ENCODE measurements at regions not wholly inside any gene's neighbourhood (a gene's known extent, or its start where the extent isn't known, plus 50 kb on each side); places are given as distances from the start of the nearest gene placed in this dataset.

DNA sequence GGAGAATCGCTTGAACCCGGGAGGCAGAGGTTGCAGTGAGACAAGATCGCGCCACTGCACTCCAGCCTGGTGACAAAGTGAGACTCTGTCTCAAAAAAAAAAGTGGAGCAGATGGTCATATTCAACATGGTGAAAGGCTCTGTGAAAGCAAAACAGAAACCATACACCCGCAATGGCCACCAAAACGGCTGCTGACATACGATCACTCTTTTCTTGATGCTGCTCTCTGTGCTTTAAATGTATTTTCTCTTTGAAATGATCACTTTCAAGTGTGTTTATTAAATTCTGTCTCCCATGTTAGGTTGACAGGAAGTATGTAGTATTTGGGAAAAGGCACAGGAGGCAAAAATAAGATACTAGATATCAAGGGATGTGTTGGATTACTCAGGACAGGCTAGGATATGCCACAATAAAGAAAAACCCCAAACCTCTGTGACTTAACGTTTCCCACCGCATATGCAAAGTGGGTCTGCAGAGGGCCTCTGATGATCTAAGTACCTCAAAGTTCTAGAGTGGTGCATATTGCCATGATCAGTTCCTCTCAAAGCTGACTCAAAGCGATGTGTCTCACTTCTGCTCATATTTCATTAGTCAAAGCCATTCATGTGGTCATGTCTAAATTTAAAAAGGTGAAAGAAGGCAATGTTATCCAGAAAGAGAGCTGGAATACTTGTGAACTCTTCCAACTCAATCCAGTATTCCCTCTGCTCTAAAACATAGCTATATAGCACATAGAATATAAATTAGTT lies 155.1 kb upstream of the SOX4 start:
- peaks cover 25% of the 10 kb centered on the region for H3K27me3 Mint-ChIP-seq
- peak overlapping the region; percentile 66 for H3K4me3 Mint-ChIP-seq
- H3K36me3 Mint-ChIP-seq (ENCODE audit: low read depth): no peaks in the 10 kb centered on the region
- intact Hi-C loops (cut with micrococcal nuclease): loop anchor here (1.0 to 5.0 kb wide), 9 partner anchors 36 to 1236 kb away; partner anchors contain the start of genes CDKAL1 and E2F3
- H3K9me3 Mint-ChIP-seq: no peaks in the 10 kb centered on the region
- H3K4me1 Mint-ChIP-seq: peaks cover 15% of the 10 kb centered on the region
- H3K27ac Mint-ChIP-seq: peak overlapping the region; percentile 76
- DNase-seq: peak; percentile 79

- intact Hi-C loops (cut with micrococcal nuclease): loop anchor here (1.0 to 5.0 kb wide), 9 partner anchors 37 to 1237 kb away; partner anchors contain the start of genes CDKAL1 and E2F3
- peak overlapping the region; percentile 26 for H3K4me3 Mint-ChIP-seq
- DNase-seq: no peak
- H3K27ac Mint-ChIP-seq: no peak overlapping the region
- H3K36me3 Mint-ChIP-seq (ENCODE audit: low read depth): no peaks in the 10 kb centered on the region
- peaks cover 25% of the 10 kb centered on the region for H3K27me3 Mint-ChIP-seq
- no peaks in the 10 kb centered on the region for H3K9me3 Mint-ChIP-seq
- H3K4me1 Mint-ChIP-seq: peaks cover 15% of the 10 kb centered on the region
Measured at GRCh38 chr6:21438986-21439352, 154.6 kb upstream of the SOX4 start.

DNA sequence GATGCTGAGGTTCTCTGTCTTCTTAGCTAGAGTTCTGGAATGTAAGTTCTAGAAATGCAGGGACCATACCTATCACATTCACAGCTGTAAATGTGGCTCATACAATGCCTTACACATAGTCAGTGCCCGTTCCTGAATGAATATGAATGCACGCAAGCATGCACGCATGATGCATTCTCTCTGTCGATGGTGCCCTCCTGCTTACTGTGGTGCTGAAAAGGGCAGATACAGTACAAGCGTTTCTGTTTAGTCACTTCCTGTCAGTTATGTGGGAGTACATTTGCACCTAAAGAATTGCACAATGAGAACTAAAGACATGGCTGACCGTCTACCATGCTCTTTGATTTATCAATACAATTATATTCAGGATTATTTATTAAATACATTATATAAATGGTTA lies 152.2 kb upstream of the SOX4 start:
- no peak overlapping the region for H3K27ac Mint-ChIP-seq
- H3K4me3 Mint-ChIP-seq: no peak overlapping the region
- H3K9me3 Mint-ChIP-seq: no peaks in the 10 kb centered on the region
- DNase-seq: peak; percentile 57
- H3K4me1 Mint-ChIP-seq: peaks cover 15% of the 10 kb centered on the region
- H3K27me3 Mint-ChIP-seq: peaks cover 32% of the 10 kb centered on the region
- intact Hi-C loops (cut with micrococcal nuclease): no loop called here
- H3K36me3 Mint-ChIP-seq (ENCODE audit: low read depth): no peaks in the 10 kb centered on the region

DNA sequence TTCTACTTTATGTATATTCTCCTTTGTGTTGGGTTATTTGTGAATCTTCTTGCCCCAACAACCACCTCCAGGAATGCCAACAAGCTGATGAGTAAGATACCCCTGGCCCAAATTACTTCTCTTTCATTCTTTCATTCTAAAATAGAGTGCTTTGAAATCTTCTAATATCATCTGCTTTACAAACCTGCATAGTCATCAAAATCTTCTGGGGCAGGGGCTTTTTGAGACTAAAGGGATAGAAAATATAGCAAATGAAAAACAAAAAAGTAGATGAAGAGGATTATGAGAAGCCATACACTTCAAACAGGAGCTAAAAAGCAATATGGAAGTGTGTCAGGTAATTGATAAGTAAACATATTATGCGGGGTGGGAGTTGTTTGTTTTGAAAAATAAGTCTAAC lies 150.7 kb upstream of the SOX4 start:
- Mint-ChIP-seq H3K9me3 (no peaks in the 10 kb centered on the region), H3K36me3 (ENCODE audit: low read depth) (no peaks in the 10 kb centered on the region), H3K27me3 (peaks cover 33% of the 10 kb centered on the region), H3K4me3 (no peak overlapping the region), H3K4me1 (peaks cover 15% of the 10 kb centered on the region), H3K27ac (no peak overlapping the region)
- intact Hi-C loops (cut with micrococcal nuclease): no loop called here
- no peak for DNase-seq

DNA sequence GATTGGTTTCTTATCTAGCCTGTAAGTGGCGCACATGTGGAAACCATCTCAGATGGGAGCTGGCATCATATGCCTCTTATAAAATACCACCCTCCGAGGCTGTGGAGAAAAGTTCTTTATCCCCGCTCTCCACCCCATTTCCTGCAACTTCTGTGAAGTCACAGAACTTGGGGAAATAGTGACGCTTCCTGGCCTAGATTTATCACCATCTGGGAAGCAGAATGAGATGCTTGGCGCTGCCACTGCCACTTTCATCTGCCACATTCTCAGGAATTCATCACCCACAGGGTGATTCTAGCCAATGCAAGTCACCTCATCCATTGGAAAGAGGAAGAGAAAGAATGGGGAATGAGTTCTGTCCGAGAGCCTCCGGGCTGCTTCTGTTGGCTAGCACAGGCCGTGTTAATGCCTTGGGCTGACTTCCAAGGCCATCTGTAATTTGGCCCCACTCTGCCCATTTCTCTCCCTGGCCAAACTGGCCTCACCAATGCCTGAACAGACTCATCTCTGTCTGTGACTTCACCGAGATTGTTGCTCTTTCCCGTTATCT lies 148.8 kb upstream of the SOX4 start:
- DNase-seq: no peak
- intact Hi-C loops (cut with micrococcal nuclease): no loop called here
- Mint-ChIP-seq H3K4me3 (no peak overlapping the region), H3K27me3 (peaks cover 33% of the 10 kb centered on the region), H3K27ac (no peak overlapping the region), H3K4me1 (no peaks in the 10 kb centered on the region), H3K36me3 (ENCODE audit: low read depth) (no peaks in the 10 kb centered on the region), H3K9me3 (no peaks in the 10 kb centered on the region)

DNA sequence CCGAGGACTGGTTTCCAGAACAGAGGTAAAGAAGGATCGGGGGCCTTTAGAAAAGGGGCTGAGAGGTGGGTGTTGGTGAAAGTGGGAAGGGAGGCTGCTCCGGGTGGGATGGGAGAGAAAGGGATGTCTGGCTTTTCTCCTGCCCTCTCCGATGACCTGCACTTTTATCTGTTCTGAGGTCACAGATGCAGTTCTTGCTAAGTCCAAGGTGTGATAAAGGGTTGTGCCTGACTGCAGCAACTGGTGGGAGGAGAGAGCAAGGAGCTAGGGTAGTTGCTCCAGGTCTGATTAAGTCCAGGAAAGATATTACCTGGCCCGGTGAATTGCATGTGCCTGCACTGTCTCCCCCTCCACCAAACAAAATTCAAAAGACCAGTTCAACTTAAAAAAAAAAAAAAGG lies 145.6 kb upstream of the SOX4 start:
- Mint-ChIP-seq H3K9me3 (no peaks in the 10 kb centered on the region), H3K4me3 (no peak overlapping the region), H3K4me1 (no peaks in the 10 kb centered on the region), H3K27me3 (peaks cover 44% of the 10 kb centered on the region), H3K27ac (no peak overlapping the region), H3K36me3 (ENCODE audit: low read depth) (no peaks in the 10 kb centered on the region)
- DNase-seq: no peak
- intact Hi-C loops (cut with micrococcal nuclease): no loop called here

GRCh38 chr6:21448485-21449109 lies 145.0 kb upstream of the SOX4 start:
- H3K36me3 Mint-ChIP-seq (ENCODE audit: low read depth): no peaks in the 10 kb centered on the region
- peaks cover 41% of the 10 kb centered on the region for H3K27me3 Mint-ChIP-seq
- intact Hi-C loops (cut with micrococcal nuclease): no loop called here
- H3K27ac Mint-ChIP-seq: no peak overlapping the region
- DNase-seq: no peak
- H3K4me1 Mint-ChIP-seq: no peaks in the 10 kb centered on the region
- H3K4me3 Mint-ChIP-seq: no peak overlapping the region
- no peaks in the 10 kb centered on the region for H3K9me3 Mint-ChIP-seq

DNA sequence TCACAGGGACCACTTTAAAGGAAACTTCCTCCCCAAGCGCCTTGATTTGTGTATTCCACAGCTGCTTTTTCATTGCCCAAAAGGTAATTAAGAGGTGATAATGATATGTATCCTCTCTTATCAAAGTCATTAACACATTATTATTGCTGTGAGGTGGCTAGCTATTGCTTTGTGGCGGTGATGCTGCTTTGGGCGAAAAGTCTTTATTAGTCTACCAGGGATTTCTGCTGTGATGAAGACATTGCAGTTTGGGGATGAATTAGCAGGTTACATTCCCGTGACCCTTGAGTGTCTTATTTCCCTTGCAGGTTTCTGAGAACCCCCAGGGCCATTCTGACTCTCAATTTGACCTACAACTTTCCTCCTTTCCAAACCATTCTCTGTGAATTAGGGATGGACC lies 143.4 kb upstream of the SOX4 start:
- H3K4me1 Mint-ChIP-seq: no peaks in the 10 kb centered on the region
- H3K27ac Mint-ChIP-seq: no peak overlapping the region
- DNase-seq: no peak
- H3K27me3 Mint-ChIP-seq: peaks cover 39% of the 10 kb centered on the region
- intact Hi-C loops (cut with micrococcal nuclease): no loop called here
- no peaks in the 10 kb centered on the region for H3K9me3 Mint-ChIP-seq
- no peaks in the 10 kb centered on the region for H3K36me3 Mint-ChIP-seq (ENCODE audit: low read depth)
- no peak overlapping the region for H3K4me3 Mint-ChIP-seq

GRCh38 chr6:21450628-21451027 lies 142.9 kb upstream of the SOX4 start:
- H3K36me3 Mint-ChIP-seq (ENCODE audit: low read depth): no peaks in the 10 kb centered on the region
- no peak overlapping the region for H3K27ac Mint-ChIP-seq
- no peaks in the 10 kb centered on the region for H3K9me3 Mint-ChIP-seq
- no peaks in the 10 kb centered on the region for H3K4me1 Mint-ChIP-seq
- H3K4me3 Mint-ChIP-seq: no peak overlapping the region
- peaks cover 36% of the 10 kb centered on the region for H3K27me3 Mint-ChIP-seq
- DNase-seq: no peak
- intact Hi-C loops (cut with micrococcal nuclease): no loop called here

- Mint-ChIP-seq H3K27ac (no peak overlapping the region), H3K36me3 (ENCODE audit: low read depth) (no peaks in the 10 kb centered on the region), H3K4me3 (no peak overlapping the region), H3K4me1 (no peaks in the 10 kb centered on the region), H3K27me3 (peaks cover 32% of the 10 kb centered on the region), H3K9me3 (no peaks in the 10 kb centered on the region)
- intact Hi-C loops (cut with micrococcal nuclease): no loop called here
- DNase-seq: no peak
Measured at GRCh38 chr6:21451546-21452013, 142.0 kb upstream of the SOX4 start.

DNA sequence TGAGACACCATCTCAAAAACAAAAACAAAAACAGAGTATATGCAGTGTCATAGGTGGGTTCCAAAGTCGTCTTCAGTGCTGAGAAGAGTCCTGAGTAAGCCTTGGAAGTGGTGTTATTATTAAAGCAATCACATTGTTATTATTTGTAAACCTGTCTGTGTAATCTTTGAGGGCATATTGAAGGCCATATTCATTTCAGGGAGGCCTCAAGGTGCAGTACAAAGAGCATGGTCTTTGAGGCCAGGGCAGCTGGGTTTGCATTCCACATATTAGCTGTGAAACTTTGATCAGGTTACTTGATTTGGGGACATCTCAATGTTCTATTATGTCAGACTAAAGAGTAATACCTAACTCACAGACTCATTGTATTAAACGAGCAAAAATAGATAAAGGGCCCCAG lies 139.3 kb upstream of the SOX4 start:
- H3K4me1 Mint-ChIP-seq: no peaks in the 10 kb centered on the region
- no peaks in the 10 kb centered on the region for H3K36me3 Mint-ChIP-seq (ENCODE audit: low read depth)
- peaks cover 24% of the 10 kb centered on the region for H3K27me3 Mint-ChIP-seq
- H3K27ac Mint-ChIP-seq: no peak overlapping the region
- DNase-seq: no peak
- intact Hi-C loops (cut with micrococcal nuclease): no loop called here
- H3K4me3 Mint-ChIP-seq: no peak overlapping the region
- no peaks in the 10 kb centered on the region for H3K9me3 Mint-ChIP-seq

- Mint-ChIP-seq H3K36me3 (ENCODE audit: low read depth) (no peaks in the 10 kb centered on the region), H3K27me3 (peaks cover 21% of the 10 kb centered on the region), H3K4me3 (no peak overlapping the region), H3K27ac (no peak overlapping the region), H3K4me1 (no peaks in the 10 kb centered on the region), H3K9me3 (no peaks in the 10 kb centered on the region)
- no peak for DNase-seq
- intact Hi-C loops (cut with micrococcal nuclease): no loop called here
Measured at GRCh38 chr6:21455071-21455470, 138.5 kb upstream of the SOX4 start.

- no peaks in the 10 kb centered on the region for H3K9me3 Mint-ChIP-seq
- H3K4me3 Mint-ChIP-seq: no peak overlapping the region
- no peaks in the 10 kb centered on the region for H3K36me3 Mint-ChIP-seq (ENCODE audit: low read depth)
- no peak for DNase-seq
- intact Hi-C loops (cut with micrococcal nuclease): no loop called here
- peaks cover 18% of the 10 kb centered on the region for H3K27me3 Mint-ChIP-seq
- no peaks in the 10 kb centered on the region for H3K4me1 Mint-ChIP-seq
- no peak overlapping the region for H3K27ac Mint-ChIP-seq
Measured at GRCh38 chr6:21457647-21458046, 135.9 kb upstream of the SOX4 start.

DNA sequence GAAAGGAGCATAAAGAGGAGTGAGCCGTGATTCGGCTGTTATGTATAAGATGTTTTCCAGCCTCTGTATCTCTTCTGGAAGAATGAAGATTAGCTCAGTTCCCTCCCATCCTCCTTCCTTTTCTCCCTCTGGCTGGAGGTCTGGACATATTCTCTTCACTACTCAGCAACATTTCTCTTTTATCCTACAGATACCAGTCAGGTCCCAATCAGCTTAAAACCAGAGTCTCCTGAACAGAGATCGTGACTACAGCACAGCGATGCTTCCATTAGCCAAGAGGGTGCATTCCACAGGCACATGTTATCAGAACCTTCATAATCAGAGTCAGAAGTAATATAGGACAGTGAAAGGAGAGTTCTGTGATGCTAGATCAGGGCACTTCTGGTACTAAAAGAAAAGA lies 133.9 kb upstream of the SOX4 start:
- Mint-ChIP-seq H3K27me3 (peaks cover 17% of the 10 kb centered on the region), H3K27ac (no peak overlapping the region), H3K4me3 (no peak overlapping the region), H3K4me1 (no peaks in the 10 kb centered on the region), H3K9me3 (no peaks in the 10 kb centered on the region), H3K36me3 (ENCODE audit: low read depth) (no peaks in the 10 kb centered on the region)
- intact Hi-C loops (cut with micrococcal nuclease): no loop called here
- no peak for DNase-seq

Measured in activated CD4-positive, alpha-beta T cell treated with anti-CD3 and anti-CD28 coated beads, Interleukin-2, amount 10 ng/mL, durations not matched to agents 24 days and 14 days (primary cell).